Upper lobe of right lung (tissue), 1 donor: ENCODE measurements at regions not wholly inside any gene's neighbourhood (a gene's known extent, or its start where the extent isn't known, plus 50 kb on each side); places are given as distances from the start of the nearest gene placed in this dataset.

Source experiments
- ATAC-seq: fragments of 200-7000 bp; cut with Tn5 transposase; one replicate; pipeline ENCODE4 v1.9.1; 2020; ENCODE audit warnings: mild to moderate bottlenecking, moderate library complexity
- DNase-seq: peaks from one replicate; pipeline ENCODE4 v3.0.0-alpha.2; 2020
- H3K27ac ChIP-seq: fragments of 200-600 bp; one replicate; pipeline ENCODE4 v1.8.0; 2022
- H3K27me3 ChIP-seq: fragments of 200-600 bp; one replicate; pipeline ENCODE4 v1.8.0; 2022; ENCODE audit warnings: mild to moderate bottlenecking
- H3K36me3 ChIP-seq: fragments of 200-600 bp; one replicate; pipeline ENCODE4 v1.8.0; 2022
- H3K4me1 ChIP-seq: fragments of 200-600 bp; one replicate; pipeline ENCODE4 v1.8.0; 2022
- H3K4me3 ChIP-seq: fragments of 200-600 bp; one replicate; pipeline ENCODE4 v1.8.0; 2022; ENCODE audit warnings: mild to moderate bottlenecking
- H3K9me3 ChIP-seq: fragments of 200-600 bp; one replicate; pipeline ENCODE4 v1.8.0; 2022
- CTCF ChIP-seq: fragments of 200-600 bp; IDR thresholded peaks from one replicate; pipeline ENCODE4 v1.8.0; 2022; ENCODE audit warnings: antibody characterized with exemption
- intact Hi-C: fragments of 100-400 bp; cut with DNase I; formaldehyde crosslinking; loops from one replicate; pipeline ENCODE4 v1.11.0; 2022
- donor health status: DM: no; HTN: yes; CAD: no; lungs with severe emphysema.

GRCh38 chr11:27838674-27839073 is 138.4 kb upstream of the BDNF start:
- no peaks in the 10 kb centered on the region for H3K4me1 ChIP-seq
- DNase-seq (no peak), ATAC-seq (no peak)
- no peak overlapping the region for H3K27ac ChIP-seq
- H3K9me3 ChIP-seq = no peaks in the 10 kb centered on the region
- H3K36me3 ChIP-seq = no peaks in the 10 kb centered on the region
- no peak overlapping the region for H3K4me3 ChIP-seq
- intact Hi-C loops = no loop called here
- H3K27me3 ChIP-seq = no peaks in the 10 kb centered on the region
- no peak for TF ChIP-seq CTCF

- no peak for TF ChIP-seq CTCF
- no peak overlapping the region for H3K4me3 ChIP-seq
- H3K9me3 ChIP-seq = no peaks in the 10 kb centered on the region
- DNase-seq = no peak
- intact Hi-C loops = no loop called here
- H3K4me1 ChIP-seq = no peaks in the 10 kb centered on the region
- H3K27ac ChIP-seq = no peak overlapping the region
- H3K27me3 ChIP-seq = no peaks in the 10 kb centered on the region
- no peaks in the 10 kb centered on the region for H3K36me3 ChIP-seq
- ATAC-seq = no peak
These were observed 137.8 kb upstream of the BDNF start for GRCh38 chr11:27837895-27838563.

- no peak overlapping the region for H3K27ac ChIP-seq
- no peak for TF ChIP-seq CTCF
- intact Hi-C loops = no loop called here
- H3K27me3 ChIP-seq = no peaks in the 10 kb centered on the region
- H3K4me1 ChIP-seq = no peaks in the 10 kb centered on the region
- H3K36me3 ChIP-seq = no peaks in the 10 kb centered on the region
- no peak overlapping the region for H3K4me3 ChIP-seq
- no peak for ATAC-seq
- no peak for DNase-seq
- H3K9me3 ChIP-seq = no peaks in the 10 kb centered on the region
These were observed 130.0 kb upstream of the BDNF start for GRCh38 chr11:27830206-27830605.

GRCh38 chr11:27820249-27820648 is 120.0 kb upstream of the BDNF start:
- TF ChIP-seq CTCF = no peak

GRCh38 chr11:27816197-27816596 is 115.9 kb upstream of the BDNF start:
- intact Hi-C loops = no loop called here
- Histone ChIP-seq H3K4me3 (no peak overlapping the region), H3K9me3 (no peaks in the 10 kb centered on the region), H3K27ac (no peak overlapping the region), H3K4me1 (no peaks in the 10 kb centered on the region), H3K27me3 (no peaks in the 10 kb centered on the region), H3K36me3 (no peaks in the 10 kb centered on the region)
- DNase-seq (no peak), ATAC-seq (no peak)
- TF ChIP-seq CTCF = no peak

More at GRCh38 chr11:27820249-27820648, 120.0 kb upstream of the BDNF start:
- no peak overlapping the region for H3K27ac ChIP-seq
- H3K27me3 ChIP-seq = no peaks in the 10 kb centered on the region
- no peaks in the 10 kb centered on the region for H3K4me1 ChIP-seq
- ATAC-seq (no peak), DNase-seq (no peak)
- no peaks in the 10 kb centered on the region for H3K9me3 ChIP-seq
- H3K36me3 ChIP-seq = no peaks in the 10 kb centered on the region
- no peak overlapping the region for H3K4me3 ChIP-seq
- intact Hi-C loops = no loop called here

GRCh38 chr11:27812341-27812740 is 112.1 kb upstream of the BDNF start:
- no peak for ATAC-seq
- Histone ChIP-seq H3K4me3 (no peak overlapping the region), H3K36me3 (no peaks in the 10 kb centered on the region), H3K9me3 (no peaks in the 10 kb centered on the region), H3K27me3 (no peaks in the 10 kb centered on the region), H3K4me1 (no peaks in the 10 kb centered on the region), H3K27ac (no peak overlapping the region)
- TF ChIP-seq CTCF = no peak
- DNase-seq = no peak
- intact Hi-C loops = no loop called here
